NT2/D1 (cell line): ENCODE measurements at regions not wholly inside any gene's neighbourhood (a gene's known extent, or its start where the extent isn't known, plus 50 kb on each side); places are given as distances from the start of the nearest gene placed in this dataset.

Experiments used
- SUZ12 ChIP-seq: IDR thresholded peaks from 2 replicates; pipeline ENCODE4 v1.6.1; 2011; ENCODE audit not compliant: insufficient read length, insufficient read depth; ENCODE audit errors: extremely low read depth
- YY1 ChIP-seq: IDR thresholded peaks from 2 replicates; pipeline ENCODE4 v1.6.1; 2011; ENCODE audit not compliant: insufficient read length, insufficient read depth
- ZNF274 ChIP-seq: IDR thresholded peaks from 2 replicates; pipeline ENCODE4 v1.6.1; 2011; ENCODE audit warnings: mild to moderate bottlenecking, low read depth, low read length

GRCh38 chr1:22342734-22343191, 108.9 kb upstream of the ZBTB40 start:
- no peak for TF ChIP-seq SUZ12
- no peak for TF ChIP-seq YY1
- no peak for TF ChIP-seq ZNF274
